ENCODE measurements at regions not wholly inside any gene's neighbourhood (a gene's known extent, or its start where the extent isn't known, plus 50 kb on each side); places are given as distances from the start of the nearest gene placed in this dataset.

DNA sequence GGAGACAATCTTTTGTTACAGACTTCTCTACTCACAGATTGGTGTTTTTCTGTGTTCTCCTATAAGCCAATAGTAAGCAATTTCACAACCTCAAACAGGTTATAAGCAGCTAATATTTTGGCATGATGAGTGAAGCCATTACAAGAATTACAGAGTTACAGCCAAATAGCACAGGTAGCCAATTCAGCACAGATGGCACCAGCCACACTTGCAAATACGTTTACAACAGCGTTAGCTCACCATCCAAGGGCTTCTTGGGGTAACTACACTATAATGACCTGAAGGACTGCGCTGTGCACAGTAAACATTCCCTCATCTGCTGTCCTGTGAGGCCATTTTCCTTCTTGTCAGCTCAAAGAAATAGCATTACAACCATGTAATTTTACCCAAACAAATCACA, 428.6 kb downstream of the TCERG1L start:
- FAIRE-seq (no peak), DNase-seq (ENCODE audit: low read depth) (no peak)
- H3K4me3 ChIP-seq (ENCODE audit: low read depth, low read length): no peak overlapping the region

DNA sequence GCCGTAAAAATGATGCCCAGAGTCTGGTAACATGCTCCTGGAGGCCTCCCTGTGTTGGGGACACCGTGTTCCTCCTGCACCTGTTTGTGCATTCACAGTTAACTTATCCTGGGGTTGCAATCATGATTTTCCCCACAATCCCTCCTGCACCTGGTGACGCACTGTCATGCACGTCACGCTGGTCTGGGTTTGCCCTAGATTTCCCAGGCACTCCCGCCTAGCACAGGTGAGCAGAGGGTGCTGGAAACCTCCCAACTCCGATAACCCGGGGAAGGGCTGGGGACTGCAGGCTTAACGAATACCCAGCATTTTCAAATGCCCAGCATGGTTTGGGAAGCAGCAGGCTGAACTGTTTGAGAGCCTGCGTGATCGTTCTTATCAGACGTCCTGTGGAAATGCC, 427.1 kb downstream of the TCERG1L start:
- H3K36me3 ChIP-seq (ENCODE audit: control insufficient read depth, insufficient read depth, low read length): no peaks in the 10 kb centered on the region
- FAIRE-seq (no peak), DNase-seq (ENCODE audit: low read depth) (no peak)
- no peaks in the 10 kb centered on the region for H3K27me3 ChIP-seq (ENCODE audit: control insufficient read depth, insufficient read depth, low read length)
- H3K4me3 ChIP-seq (ENCODE audit: low read depth, low read length): no peak overlapping the region
- TF ChIP-seq, protein P1, sequence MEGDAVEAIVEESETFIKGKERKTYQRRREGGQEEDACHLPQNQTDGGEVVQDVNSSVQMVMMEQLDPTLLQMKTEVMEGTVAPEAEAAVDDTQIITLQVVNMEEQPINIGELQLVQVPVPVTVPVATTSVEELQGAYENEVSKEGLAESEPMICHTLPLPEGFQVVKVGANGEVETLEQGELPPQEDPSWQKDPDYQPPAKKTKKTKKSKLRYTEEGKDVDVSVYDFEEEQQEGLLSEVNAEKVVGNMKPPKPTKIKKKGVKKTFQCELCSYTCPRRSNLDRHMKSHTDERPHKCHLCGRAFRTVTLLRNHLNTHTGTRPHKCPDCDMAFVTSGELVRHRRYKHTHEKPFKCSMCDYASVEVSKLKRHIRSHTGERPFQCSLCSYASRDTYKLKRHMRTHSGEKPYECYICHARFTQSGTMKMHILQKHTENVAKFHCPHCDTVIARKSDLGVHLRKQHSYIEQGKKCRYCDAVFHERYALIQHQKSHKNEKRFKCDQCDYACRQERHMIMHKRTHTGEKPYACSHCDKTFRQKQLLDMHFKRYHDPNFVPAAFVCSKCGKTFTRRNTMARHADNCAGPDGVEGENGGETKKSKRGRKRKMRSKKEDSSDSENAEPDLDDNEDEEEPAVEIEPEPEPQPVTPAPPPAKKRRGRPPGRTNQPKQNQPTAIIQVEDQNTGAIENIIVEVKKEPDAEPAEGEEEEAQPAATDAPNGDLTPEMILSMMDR (IDR thresholded peaks at IDR 0.05; ENCODE audit: insufficient read depth, low read length, severe bottlenecking): no peak

More for the DNA sequence above, 428.6 kb downstream of the TCERG1L start:
- H3K27me3 ChIP-seq (ENCODE audit: control insufficient read depth, insufficient read depth, low read length): no peaks in the 10 kb centered on the region
- H3K36me3 ChIP-seq (ENCODE audit: control insufficient read depth, insufficient read depth, low read length): no peaks in the 10 kb centered on the region
- TF ChIP-seq, protein P1 (IDR thresholded peaks at IDR 0.05; ENCODE audit: insufficient read depth, low read length, severe bottlenecking): no peak

DNA sequence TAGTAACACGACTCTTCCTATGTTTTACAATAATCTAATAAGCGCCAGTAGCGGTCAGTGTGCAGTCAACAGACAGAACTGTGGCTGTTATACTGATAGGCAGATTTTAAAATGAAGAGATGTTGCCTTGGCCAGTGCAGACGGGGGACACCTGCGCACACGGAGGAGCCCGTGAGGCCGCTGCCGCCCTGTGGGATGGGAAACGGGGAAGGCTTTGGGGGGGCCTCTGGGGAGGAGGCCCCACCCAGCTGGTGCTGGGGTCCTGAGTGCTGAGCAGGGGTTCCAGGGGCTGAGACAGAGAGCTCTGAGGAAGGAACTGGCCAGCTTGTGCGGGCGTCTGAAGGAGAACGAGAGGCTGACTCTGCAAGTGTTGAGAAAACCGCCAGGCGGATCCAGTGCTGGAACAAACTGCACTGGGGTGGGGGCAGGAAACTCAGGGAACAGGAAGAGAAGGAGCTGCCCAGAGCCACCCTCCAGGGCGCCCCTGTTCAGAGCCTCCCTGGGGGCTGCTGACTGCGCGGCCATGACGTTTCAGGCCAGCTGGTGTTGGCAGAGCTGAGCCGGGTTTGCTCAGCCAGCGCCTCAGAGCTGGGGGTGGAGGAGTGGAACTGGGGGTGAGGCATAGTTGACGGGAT, 426.4 kb downstream of the TCERG1L start:
- Histone ChIP-seq H3K36me3 (ENCODE audit: control insufficient read depth, insufficient read depth, low read length) (no peaks in the 10 kb centered on the region), H3K4me3 (ENCODE audit: low read depth, low read length) (no peak overlapping the region), H3K27me3 (ENCODE audit: control insufficient read depth, insufficient read depth, low read length) (no peaks in the 10 kb centered on the region)
- TF ChIP-seq, protein P1 (IDR thresholded peaks at IDR 0.05; ENCODE audit: insufficient read depth, low read length, severe bottlenecking): no peak
- DNase-seq (ENCODE audit: low read depth) (no peak), FAIRE-seq (no peak)

DNA sequence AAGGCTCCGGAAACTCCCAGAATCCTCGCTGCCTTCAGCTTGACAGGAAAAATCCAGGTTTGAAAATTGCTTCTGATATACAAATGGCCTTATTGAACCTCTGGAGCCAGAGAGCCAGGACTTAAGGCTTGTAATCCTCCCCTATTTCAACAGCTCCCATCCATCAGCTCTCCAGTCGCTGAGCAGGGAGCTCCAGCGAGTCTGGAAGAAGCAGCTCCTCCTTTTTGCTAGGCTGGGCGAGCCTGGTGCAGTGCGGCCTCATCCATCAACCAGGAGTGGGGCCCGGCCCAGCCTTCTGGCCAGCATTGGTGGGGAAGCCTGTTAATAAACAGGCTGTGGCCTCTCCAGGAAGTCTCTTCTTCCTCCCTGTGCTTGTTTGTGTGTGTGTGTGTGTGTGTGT, 424.4 kb downstream of the TCERG1L start:
- no peak for FAIRE-seq
- H3K27me3 ChIP-seq (ENCODE audit: control insufficient read depth, insufficient read depth, low read length): no peaks in the 10 kb centered on the region

DNA sequence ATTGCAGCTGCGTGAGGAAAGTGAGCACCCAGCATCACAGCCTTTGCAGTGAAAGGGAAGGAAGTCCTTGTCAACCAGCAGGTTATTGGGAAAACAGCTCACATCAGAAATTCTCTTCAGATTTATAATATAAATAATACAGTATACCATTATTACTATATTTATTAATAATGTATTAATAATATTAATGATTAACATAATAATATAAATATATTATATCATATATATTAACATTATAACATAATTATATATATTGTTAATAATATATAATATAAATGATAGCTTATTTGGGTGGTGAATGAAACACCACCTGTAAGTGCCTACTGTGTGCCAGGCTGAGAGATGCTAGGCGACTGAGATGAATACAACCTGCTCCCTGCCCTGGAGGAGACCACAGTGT, 423.0 kb downstream of the TCERG1L start:
- H3K27me3 ChIP-seq (ENCODE audit: control insufficient read depth, insufficient read depth, low read length): no peaks in the 10 kb centered on the region
- H3K4me3 ChIP-seq (ENCODE audit: low read depth, low read length): no peak overlapping the region
- TF ChIP-seq, protein P1 (IDR thresholded peaks at IDR 0.05; ENCODE audit: insufficient read depth, low read length, severe bottlenecking): no peak
- no peak for FAIRE-seq
- no peak for DNase-seq (ENCODE audit: low read depth)
- H3K36me3 ChIP-seq (ENCODE audit: control insufficient read depth, insufficient read depth, low read length): no peaks in the 10 kb centered on the region

More for the DNA sequence above, 424.4 kb downstream of the TCERG1L start:
- no peak overlapping the region for H3K4me3 ChIP-seq (ENCODE audit: low read depth, low read length)
- TF ChIP-seq, protein P1 (IDR thresholded peaks at IDR 0.05; ENCODE audit: insufficient read depth, low read length, severe bottlenecking): no peak
- DNase-seq (ENCODE audit: low read depth): no peak
- H3K36me3 ChIP-seq (ENCODE audit: control insufficient read depth, insufficient read depth, low read length): no peaks in the 10 kb centered on the region

DNA sequence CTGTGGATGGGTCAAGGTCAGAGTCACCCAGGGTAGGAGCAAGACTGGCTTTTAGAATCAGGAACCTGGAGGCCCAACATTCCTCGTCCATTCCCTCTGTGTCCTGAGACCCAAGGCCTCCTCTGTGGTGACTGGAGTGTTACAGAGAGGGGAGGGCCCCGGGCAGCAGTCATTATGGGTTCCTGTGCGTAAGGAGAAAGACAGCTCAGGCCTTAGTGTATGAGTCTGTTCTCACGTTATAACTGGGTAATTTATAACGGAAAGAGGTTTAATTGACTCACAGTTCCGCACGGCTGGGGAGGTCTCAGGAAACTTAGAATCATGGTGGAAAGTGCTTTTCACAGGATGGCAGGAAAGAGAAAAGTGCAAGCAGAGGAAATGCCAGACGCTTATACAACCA, 422.3 kb downstream of the TCERG1L start:
- no peak for DNase-seq (ENCODE audit: low read depth)
- no peaks in the 10 kb centered on the region for H3K27me3 ChIP-seq (ENCODE audit: control insufficient read depth, insufficient read depth, low read length)
- no peak overlapping the region for H3K4me3 ChIP-seq (ENCODE audit: low read depth, low read length)
- no peaks in the 10 kb centered on the region for H3K36me3 ChIP-seq (ENCODE audit: control insufficient read depth, insufficient read depth, low read length)
- no peak for FAIRE-seq
- TF ChIP-seq, protein P1 (IDR thresholded peaks at IDR 0.05; ENCODE audit: insufficient read depth, low read length, severe bottlenecking): no peak

All from bronchial epithelial cell (primary cell).